ENCODE measurements at regions not wholly inside any gene's neighbourhood (a gene's known extent, or its start where the extent isn't known, plus 50 kb on each side); places are given as distances from the start of the nearest gene placed in this dataset.

GRCh38 chr2:59770651-59771050 lies 782.8 kb downstream of the BCL11A start:
- TF ChIP-seq CTCF (IDR thresholded peaks at IDR 0.05; ENCODE audit: low read length) (no peak), EZH2 (IDR thresholded peaks at IDR 0.05; ENCODE audit: borderline replicate concordance, low read length) (no peak)

Data from OCI-LY1 (cell line).